Hepatocyte (in vitro differentiated cells): ENCODE measurements at regions not wholly inside any gene's neighbourhood (a gene's known extent, or its start where the extent isn't known, plus 50 kb on each side); places are given as distances from the start of the nearest gene placed in this dataset.

ENCODE experiments used
- DNase-seq: peaks from one replicate; pipeline ENCODE4 v3.0.0-alpha.2; 2016; ENCODE audit warnings: low spot score
- H2AFZ ChIP-seq: fragments of 200-600 bp; sonication (generic); 2 replicates; pipeline ENCODE4 v1.6.0; 2016; ENCODE audit warnings: antibody characterized with exemption, mild to moderate bottlenecking
- H3K27ac ChIP-seq: fragments of 200-600 bp; sonication (generic); 2 replicates; pipeline ENCODE4 v1.5.1; 2016; ENCODE audit warnings: mild to moderate bottlenecking
- H3K27me3 ChIP-seq: fragments of 200-600 bp; sonication (generic); 2 replicates; pipeline ENCODE4 v1.6.1; 2016
- H3K36me3 ChIP-seq: fragments of 200-600 bp; sonication (generic); replicated peaks from 2 replicates; pipeline ENCODE4 v1.5.1; 2016; ENCODE audit warnings: low read depth; ENCODE audit not compliant: insufficient read depth
- H3K4me1 ChIP-seq: fragments of 200-600 bp; sonication (generic); 2 replicates; pipeline ENCODE4 v1.5.1; 2016; ENCODE audit warnings: mild to moderate bottlenecking, moderate library complexity; ENCODE audit not compliant: insufficient read depth
- H3K4me2 ChIP-seq: fragments of 200-600 bp; sonication (generic); 2 replicates; pipeline ENCODE4 v1.6.0; 2016
- H3K4me3 ChIP-seq: fragments of 200-600 bp; sonication (generic); 2 replicates; pipeline ENCODE4 v1.5.1; 2016; ENCODE audit warnings: mild to moderate bottlenecking
- H3K79me2 ChIP-seq: fragments of 200-600 bp; sonication (generic); 2 replicates; pipeline ENCODE4 v1.6.0; 2017; ENCODE audit warnings: mild to moderate bottlenecking
- H3K9me2 ChIP-seq: fragments of 200-600 bp; sonication (generic); replicated peaks from 2 replicates; pipeline ENCODE4 v1.6.0; 2017; ENCODE audit warnings: mild to moderate bottlenecking; ENCODE audit not compliant: insufficient read depth
- H3K9me3 ChIP-seq: fragments of 200-600 bp; sonication (generic); 2 replicates; pipeline ENCODE4 v1.5.1; 2016; ENCODE audit warnings: low read depth, mild to moderate bottlenecking
- H4K20me1 ChIP-seq: fragments of 200-600 bp; sonication (generic); 2 replicates; pipeline ENCODE4 v1.6.0; 2016; ENCODE audit warnings: mild to moderate bottlenecking; ENCODE audit not compliant: insufficient read depth, poor library complexity, severe bottlenecking
- CTCF ChIP-seq: fragments of 200-600 bp; sonication (generic); IDR thresholded peaks from 2 replicates; pipeline ENCODE4 v1.5.1; 2016; ENCODE audit warnings: antibody characterized with exemption, mild to moderate bottlenecking; ENCODE audit not compliant: poor library complexity
- EZH2 ChIP-seq: fragments of 200-600 bp; sonication (generic); IDR thresholded peaks from 2 replicates; pipeline ENCODE4 v1.6.1; 2016; ENCODE audit warnings: antibody characterized with exemption, mild to moderate bottlenecking, borderline replicate concordance
- EZH2phosphoT487 ChIP-seq: fragments of 200-600 bp; sonication (generic); IDR thresholded peaks from one replicate; pipeline ENCODE4 v1.6.1; 2018; ENCODE audit warnings: antibody characterized with exemption, mild to moderate bottlenecking, low read depth, moderate library complexity; ENCODE audit not compliant: unreplicated experiment, severe bottlenecking
- WGBS: methylation state at CpG from one replicate; pipeline ENCODE4 v1.1.6; 2016; ENCODE audit warnings: low lambda C conversion rate; ENCODE audit errors: missing lambda C conversion rate; 5-methylcytosine and 5-hydroxymethylcytosine counted together

- Histone ChIP-seq H4K20me1 (no peaks in the 10 kb centered on the region), H3K27me3 (no peaks in the 10 kb centered on the region), H3K9me2 (no peaks in the 10 kb centered on the region), H3K9me3 (no peaks in the 10 kb centered on the region), H3K4me1 (peaks cover 3% of the 10 kb centered on the region), H2AFZ (no peak overlapping the region), H3K79me2 (no peaks in the 10 kb centered on the region), H3K27ac (peak overlapping the region; percentile 56), H3K36me3 (no peaks in the 10 kb centered on the region), H3K4me2 (peak overlapping the region; percentile 61), H3K4me3 (no peak overlapping the region)
- TF ChIP-seq EZH2 = no peak
- TF ChIP-seq EZH2phosphoT487 = no peak
- no peak for TF ChIP-seq CTCF
- DNase-seq = peak; percentile 8
- WGBS = 59% methylated on average over 3 of the region's 3 CpGs
These were observed 142.9 kb downstream of the NR4A2 start for GRCh38 chr2:156189584-156189983.

- DNase-seq = peak; percentile 28
- 45% methylated on average over 6 of the region's 6 CpGs for WGBS
These were observed 143.4 kb downstream of the NR4A2 start for GRCh38 chr2:156189143-156189542.

GRCh38 chr2:156182132-156182531 is 150.4 kb downstream of the NR4A2 start:
- Histone ChIP-seq H3K79me2 (no peaks in the 10 kb centered on the region), H3K27me3 (no peaks in the 10 kb centered on the region), H3K9me2 (no peaks in the 10 kb centered on the region), H3K9me3 (no peaks in the 10 kb centered on the region), H3K4me1 (peaks cover 3% of the 10 kb centered on the region), H3K4me2 (peak overlapping the region; percentile 57), H2AFZ (no peak overlapping the region), H3K4me3 (no peak overlapping the region), H4K20me1 (no peaks in the 10 kb centered on the region), H3K36me3 (no peaks in the 10 kb centered on the region), H3K27ac (peak overlapping the region; percentile 85)
- peak; percentile 78 for DNase-seq
- TF ChIP-seq EZH2phosphoT487 = no peak
- no peak for TF ChIP-seq EZH2
- no peak for TF ChIP-seq CTCF
- WGBS = 24% methylated on average over 2 of the region's 2 CpGs

More at GRCh38 chr2:156189143-156189542, 143.4 kb downstream of the NR4A2 start:
- H3K4me3 ChIP-seq = no peak overlapping the region
- H3K4me2 ChIP-seq = peak overlapping the region; percentile 61
- H3K27ac ChIP-seq = peak overlapping the region; percentile 56
- H3K27me3 ChIP-seq = no peaks in the 10 kb centered on the region
- no peaks in the 10 kb centered on the region for H3K79me2 ChIP-seq
- H4K20me1 ChIP-seq = no peaks in the 10 kb centered on the region
- no peaks in the 10 kb centered on the region for H3K9me2 ChIP-seq
- no peaks in the 10 kb centered on the region for H3K9me3 ChIP-seq
- H3K4me1 ChIP-seq = peaks cover 3% of the 10 kb centered on the region
- no peaks in the 10 kb centered on the region for H3K36me3 ChIP-seq
- TF ChIP-seq CTCF (no peak), EZH2phosphoT487 (no peak), EZH2 (no peak)
- no peak overlapping the region for H2AFZ ChIP-seq

GRCh38 chr2:156181208-156181607 is 151.3 kb downstream of the NR4A2 start:
- H3K36me3 ChIP-seq = no peaks in the 10 kb centered on the region
- no peak overlapping the region for H3K4me2 ChIP-seq
- H3K79me2 ChIP-seq = no peaks in the 10 kb centered on the region
- no peaks in the 10 kb centered on the region for H3K9me2 ChIP-seq
- no peak overlapping the region for H3K4me3 ChIP-seq
- no peaks in the 10 kb centered on the region for H4K20me1 ChIP-seq
- no peak for DNase-seq
- no peaks in the 10 kb centered on the region for H3K9me3 ChIP-seq
- peak overlapping the region; percentile 85 for H3K27ac ChIP-seq
- H2AFZ ChIP-seq = no peak overlapping the region
- no peak for TF ChIP-seq EZH2
- TF ChIP-seq EZH2phosphoT487 = no peak
- H3K27me3 ChIP-seq = no peaks in the 10 kb centered on the region
- H3K4me1 ChIP-seq = peaks cover 3% of the 10 kb centered on the region
- WGBS = 67% methylated on average over 1 of the region's 1 CpG
